NCI-H69 (cell line): ENCODE measurements at regions not wholly inside any gene's neighbourhood (a gene's known extent, or its start where the extent isn't known, plus 50 kb on each side); places are given as distances from the start of the nearest gene placed in this dataset.
"Not testable (repeated sequence)": the region's sequence is repeated elsewhere in the genome, so short reads cannot be mapped to it uniquely, and the experiment has no call there.

Experiments used
- DNase-seq: peaks from one replicate; lab custom pipeline; 2025; lab: John Stamatoyannopoulos, UW

DNA sequence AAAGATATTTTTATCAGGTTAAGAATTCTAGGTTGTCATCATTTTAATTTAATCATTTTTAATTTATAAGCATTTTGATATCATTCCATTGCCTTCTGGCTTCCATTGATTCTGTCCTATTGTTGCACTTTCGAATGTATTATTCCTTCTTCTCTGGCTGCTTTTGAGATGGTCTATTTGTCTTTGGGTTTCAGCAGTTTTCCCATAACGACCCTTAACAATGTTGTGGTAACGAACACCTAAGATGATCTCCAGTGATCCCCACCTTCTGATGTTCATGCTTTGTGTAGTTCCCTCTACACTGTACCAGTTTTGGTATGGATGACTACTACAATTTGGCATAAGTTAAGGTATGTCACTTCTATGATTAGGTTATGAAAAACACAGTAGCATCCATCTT is 59.9 kb downstream of the MINAR1 start:
- DNase-seq: no peak

DNA sequence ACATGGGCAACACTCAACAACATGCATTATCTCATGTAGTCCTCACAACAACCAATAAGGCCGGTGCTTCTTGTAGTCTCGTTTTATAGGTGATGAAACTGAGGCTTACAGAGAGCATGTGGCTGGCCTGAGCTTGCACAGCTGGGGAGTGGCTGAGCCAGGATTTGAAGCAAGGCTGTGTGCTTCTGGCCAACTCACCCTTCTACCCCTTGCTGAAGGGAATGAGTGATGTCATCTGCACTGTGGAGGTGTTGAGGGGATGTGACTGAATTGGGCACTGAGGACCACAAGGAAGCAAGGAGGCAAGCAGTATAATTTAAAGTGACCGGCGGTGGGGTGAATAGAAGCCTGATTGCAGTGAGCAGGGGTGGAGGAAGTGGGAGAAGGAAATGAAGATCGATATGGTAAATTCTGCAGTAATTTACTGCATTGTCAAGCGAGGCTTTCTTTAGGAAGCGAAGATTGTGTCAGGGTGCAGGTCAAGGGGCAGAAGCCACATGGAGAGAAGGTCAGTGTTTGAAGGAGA is 62.3 kb downstream of the MINAR1 start:
- no peak for DNase-seq

GRCh38 chr15:79494963-79495755 is 63.0 kb downstream of the MINAR1 start:
- DNase-seq: no peak

DNA sequence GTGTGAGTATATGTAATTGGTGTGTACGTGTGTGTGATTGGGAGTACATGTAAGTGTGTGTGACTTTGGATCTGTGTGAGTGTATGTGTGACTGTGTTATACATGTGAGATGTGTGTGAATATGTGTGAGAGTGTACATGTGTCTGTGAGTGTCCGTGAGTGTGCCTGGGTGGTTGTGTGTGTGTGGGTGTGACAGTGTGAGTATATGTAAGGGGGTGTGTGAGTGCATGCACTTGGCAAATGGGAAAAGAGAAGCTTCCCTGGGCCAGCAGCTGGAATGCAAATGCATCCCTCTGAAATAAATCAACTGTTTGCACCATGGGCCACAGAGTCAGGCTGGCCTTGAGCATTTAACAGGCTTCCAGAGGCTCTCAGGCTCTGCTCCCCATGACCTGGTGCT is 63.6 kb downstream of the MINAR1 start:
- no peak for DNase-seq

GRCh38 chr15:79496838-79497237 is 64.7 kb downstream of the MINAR1 start:
- no peak for DNase-seq

- no peak for DNase-seq
Measured at GRCh38 chr15:79501086-79501485, 69.0 kb downstream of the MINAR1 start.

DNA sequence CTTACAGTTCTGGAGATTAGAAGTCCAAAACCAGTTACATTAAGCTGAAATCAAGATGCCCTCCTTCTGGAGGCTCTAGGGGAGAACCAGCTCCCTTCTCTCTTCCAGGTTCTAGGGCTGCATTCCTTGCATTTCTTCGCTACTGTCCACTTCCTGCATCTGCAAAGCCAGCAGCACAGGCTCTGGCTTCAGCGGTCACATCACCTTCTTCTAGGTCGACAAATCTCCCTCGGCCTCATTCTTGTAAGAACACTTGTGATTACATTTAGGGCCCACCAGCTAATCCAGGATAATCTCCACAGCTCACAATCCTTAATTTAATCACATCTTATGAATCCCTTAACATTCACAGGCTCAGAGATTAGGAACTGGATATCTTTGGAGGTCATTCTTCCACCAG is 73.8 kb downstream of the MINAR1 start:
- no peak for DNase-seq

- not testable (repeated sequence) for DNase-seq
Measured at GRCh38 chr15:79512844-79513243, 80.7 kb downstream of the MINAR1 start.

GRCh38 chr15:79513417-79513816 is 81.3 kb downstream of the MINAR1 start:
- no peak for DNase-seq

GRCh38 chr15:79513940-79514339 is 81.8 kb downstream of the MINAR1 start:
- no peak for DNase-seq

GRCh38 chr15:79515300-79516027 is 83.3 kb downstream of the MINAR1 start:
- DNase-seq: no peak

GRCh38 chr15:79516155-79516554 is 84.0 kb downstream of the MINAR1 start:
- no peak for DNase-seq

GRCh38 chr15:79516646-79517045 is 84.5 kb downstream of the MINAR1 start:
- DNase-seq: no peak

DNA sequence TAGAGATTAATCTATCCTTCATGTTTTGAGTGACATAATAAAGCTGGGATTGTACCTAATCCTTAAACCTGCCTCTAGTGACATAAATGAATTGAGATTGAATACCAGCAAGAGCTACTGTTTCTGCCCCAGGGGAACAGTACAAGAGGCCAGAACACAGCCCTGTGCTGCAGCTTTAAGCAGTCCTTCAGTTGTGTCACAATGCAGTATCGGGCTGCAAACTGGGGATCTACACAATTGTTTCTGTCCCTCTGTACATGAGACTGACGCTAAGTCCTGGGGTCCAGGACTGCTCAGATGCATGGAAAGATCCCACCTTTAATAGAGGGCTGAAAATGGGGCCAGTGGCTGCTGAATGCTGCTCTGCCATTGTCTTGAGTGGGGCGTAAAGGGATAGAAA is 87.5 kb downstream of the MINAR1 start:
- DNase-seq: no peak

DNA sequence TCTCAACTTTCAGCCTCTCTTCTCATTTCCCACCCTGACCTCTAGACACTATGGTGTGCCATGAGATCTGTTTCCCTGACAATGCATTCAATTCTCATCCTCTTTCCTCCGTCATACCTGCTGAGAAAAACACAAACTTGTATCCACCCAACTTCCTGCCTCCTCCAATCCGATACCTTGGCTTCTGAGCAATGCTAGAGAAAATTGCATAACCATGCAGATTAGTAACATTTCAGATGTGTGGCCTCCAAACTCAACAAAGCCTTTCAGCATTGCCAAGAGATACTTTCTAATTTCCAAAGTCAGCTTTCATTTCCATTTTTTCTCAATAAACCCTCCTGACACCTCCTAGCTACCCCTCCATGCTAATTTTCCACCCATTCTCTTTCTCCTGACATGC is 88.5 kb downstream of the MINAR1 start:
- DNase-seq: no peak

DNA sequence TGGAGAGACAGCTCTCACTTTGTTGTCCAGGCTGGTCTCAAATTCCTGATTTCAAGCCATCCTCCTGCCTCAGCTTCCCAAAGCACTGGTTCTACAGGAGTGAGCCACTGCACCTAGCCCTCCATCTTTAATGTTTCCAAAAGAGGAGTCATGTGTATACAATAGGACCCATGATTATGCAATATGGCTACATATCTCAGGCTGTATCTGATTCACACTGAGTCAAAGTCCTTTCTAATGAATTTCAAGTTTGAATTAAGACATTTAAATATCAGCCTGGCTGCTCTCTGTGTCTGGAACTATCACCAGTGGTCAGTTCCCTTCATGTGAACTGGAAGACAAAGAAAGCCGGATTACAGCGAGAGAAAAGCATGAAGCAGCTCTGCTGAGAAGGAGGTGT is 90.5 kb downstream of the MINAR1 start:
- DNase-seq: no peak

- DNase-seq: no peak
Measured at GRCh38 chr15:79523266-79523665, 91.1 kb downstream of the MINAR1 start.

DNA sequence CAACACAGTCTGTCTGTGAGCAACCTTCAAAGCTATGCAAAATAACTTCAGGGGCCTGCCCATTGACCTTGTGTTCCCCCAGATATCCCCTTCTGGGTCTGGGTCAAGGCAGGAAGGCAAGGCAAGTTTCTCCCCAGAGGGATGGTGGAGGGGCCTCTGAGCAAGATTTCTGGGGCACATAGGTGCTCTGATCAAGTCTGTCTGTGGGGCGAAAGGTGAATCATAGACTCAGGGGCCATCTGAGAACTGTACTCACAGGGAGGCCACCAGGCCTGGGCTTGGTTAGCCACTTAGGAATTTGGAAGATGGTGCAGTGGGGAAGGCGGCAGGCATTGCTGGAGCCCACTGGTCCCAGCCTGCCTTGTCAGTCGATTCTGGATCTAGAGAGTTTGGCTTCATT is 92.4 kb downstream of the MINAR1 start:
- DNase-seq: no peak

- DNase-seq: no peak
Measured at GRCh38 chr15:79526376-79526775, 94.2 kb downstream of the MINAR1 start.

DNA sequence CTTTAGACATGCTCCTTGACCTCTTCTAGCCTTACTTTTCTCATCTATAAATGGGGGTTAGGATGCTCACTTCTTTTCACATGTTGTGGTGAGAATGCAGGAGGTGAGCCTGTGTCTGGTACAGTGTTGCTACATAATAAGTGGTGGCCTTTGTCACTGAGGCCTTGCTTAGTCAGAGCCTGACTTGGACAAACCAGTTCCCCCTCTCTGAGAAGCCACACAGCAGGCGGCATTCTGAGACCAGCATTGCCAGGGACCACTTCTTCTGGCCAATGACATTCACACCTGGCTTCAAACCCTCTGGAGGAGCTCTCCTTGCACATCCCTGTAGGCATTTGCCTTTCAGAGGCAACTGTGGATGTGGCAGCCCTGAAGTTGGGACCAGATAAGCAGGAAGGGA is 95.7 kb downstream of the MINAR1 start:
- DNase-seq: no peak

GRCh38 chr15:79529157-79529785 is 97.1 kb downstream of the MINAR1 start:
- DNase-seq: no peak

- DNase-seq: no peak
Measured at GRCh38 chr15:79535536-79535935, 103.4 kb downstream of the MINAR1 start.

GRCh38 chr15:79538527-79538926 is 106.4 kb downstream of the MINAR1 start:
- DNase-seq: no peak
